CD1c-positive myeloid dendritic cell (primary cell): ENCODE measurements at regions not wholly inside any gene's neighbourhood (a gene's known extent, or its start where the extent isn't known, plus 50 kb on each side); places are given as distances from the start of the nearest gene placed in this dataset.

Experiments
- DNase-seq: peaks from one replicate; pipeline ENCODE4 v3.0.0-alpha.2; 2016; ENCODE audit errors: extremely low spot score

DNA sequence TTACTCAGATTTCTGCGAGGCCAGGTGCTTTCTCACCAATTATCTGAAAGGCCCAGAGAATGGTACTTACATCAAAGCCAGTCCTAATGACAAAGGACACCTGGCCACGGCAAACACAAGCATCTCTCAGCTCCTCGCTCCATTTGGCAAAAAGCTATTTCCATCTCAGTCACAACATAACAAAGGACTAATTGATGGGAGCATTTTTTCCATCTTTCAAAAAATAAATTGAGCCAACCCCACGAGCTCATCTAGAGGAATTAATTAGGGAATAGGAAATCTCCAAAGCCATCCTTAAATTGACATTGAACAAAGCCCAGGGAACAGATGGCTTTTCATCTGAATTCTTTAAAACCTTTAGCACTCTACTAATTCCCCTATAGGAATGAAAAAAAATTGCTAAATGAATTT lies 236.7 kb downstream of the HAO1 start:
- no peak for DNase-seq

DNA sequence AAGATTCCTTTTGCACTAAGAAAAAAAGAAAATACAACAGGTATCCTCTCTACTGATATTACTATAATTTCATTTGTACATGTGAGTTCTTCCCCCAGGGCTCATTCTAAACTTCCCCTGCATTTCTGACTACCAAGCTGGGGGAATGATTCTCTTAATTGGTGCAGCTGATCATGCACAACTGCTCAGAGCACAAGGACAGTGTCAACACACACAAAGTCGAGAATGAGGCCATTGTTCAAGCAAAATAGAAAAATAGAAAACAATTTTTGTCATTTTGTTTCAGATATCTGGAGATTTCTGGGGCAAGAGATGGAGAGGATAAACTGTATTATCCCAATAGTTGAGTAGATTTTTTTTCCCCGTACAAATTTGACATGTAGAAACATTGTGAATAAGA lies 236.3 kb downstream of the HAO1 start:
- no peak for DNase-seq

DNA sequence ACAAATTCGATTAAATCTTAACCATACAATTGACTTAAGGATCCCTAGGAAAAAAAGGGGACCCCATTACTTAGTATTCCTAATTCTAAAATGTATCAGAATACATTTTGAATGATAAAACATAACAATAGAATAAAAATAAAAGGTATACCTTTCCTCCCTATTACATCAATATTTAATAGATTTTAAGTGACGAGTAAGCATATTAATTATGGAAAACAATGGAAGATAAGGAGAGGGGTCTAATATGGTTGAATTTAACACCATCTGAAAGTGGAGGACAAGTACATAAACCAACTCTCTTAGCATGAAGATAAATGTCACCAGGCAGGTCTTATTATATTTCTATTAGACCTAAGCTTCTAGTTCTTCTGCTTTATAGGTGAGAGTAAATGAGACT lies 232.1 kb downstream of the HAO1 start:
- DNase-seq = no peak

DNA sequence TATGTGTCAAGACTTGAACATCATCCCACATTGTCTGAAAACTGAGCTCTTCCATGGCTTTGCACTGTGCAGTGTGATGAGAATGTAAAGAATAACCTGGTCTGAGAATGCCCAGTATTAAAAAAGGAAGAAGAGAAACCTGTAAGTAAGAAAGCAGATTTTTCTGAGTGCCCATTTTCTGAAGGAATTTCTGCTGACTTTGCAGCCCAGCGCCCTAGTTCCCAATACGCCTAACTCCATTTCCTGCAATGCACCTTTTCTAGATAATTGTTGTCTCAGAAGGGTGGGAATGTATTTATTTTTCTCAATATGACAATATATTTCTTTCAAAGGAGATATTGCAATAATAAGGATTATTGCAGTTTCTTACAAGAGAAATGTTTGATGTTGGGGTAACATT lies 231.5 kb downstream of the HAO1 start:
- DNase-seq = no peak

DNA sequence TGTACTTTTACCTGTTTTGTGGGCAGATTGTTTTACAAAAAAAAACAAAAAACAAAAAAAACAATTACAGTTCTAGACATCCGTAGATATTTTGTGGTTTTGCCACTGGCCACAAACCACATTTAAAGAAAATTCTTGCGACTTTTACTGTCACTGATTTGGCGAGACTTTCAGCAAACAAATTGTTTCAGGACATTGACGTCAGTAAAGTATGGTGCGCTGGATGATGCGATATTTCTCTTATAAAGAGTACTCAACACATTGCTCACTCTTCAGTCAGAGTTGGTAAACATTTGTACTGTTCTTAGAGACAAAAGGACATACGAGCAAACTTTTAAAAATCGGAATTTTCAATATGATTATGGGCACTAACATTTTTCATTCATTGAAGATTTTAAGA lies 229.8 kb downstream of the HAO1 start:
- no peak for DNase-seq

DNA sequence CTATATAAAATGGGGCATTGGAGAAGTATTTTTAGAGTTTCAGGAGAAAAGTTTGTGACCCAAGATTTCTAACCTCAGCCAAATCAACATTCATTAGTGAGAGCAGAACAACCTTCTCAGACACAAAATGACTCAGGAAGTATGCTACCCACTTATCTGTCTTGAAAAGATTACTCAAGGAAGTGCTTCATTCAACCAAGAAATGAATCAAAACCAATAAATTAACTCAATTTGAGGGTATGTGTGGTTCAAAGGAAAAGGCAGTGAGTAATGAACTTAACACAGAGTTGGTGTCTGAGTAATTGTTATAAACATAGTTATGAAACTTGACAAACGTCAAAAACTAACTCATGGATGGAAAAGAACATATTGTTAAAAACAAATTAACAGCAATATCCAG lies 227.6 kb downstream of the HAO1 start:
- no peak for DNase-seq

DNA sequence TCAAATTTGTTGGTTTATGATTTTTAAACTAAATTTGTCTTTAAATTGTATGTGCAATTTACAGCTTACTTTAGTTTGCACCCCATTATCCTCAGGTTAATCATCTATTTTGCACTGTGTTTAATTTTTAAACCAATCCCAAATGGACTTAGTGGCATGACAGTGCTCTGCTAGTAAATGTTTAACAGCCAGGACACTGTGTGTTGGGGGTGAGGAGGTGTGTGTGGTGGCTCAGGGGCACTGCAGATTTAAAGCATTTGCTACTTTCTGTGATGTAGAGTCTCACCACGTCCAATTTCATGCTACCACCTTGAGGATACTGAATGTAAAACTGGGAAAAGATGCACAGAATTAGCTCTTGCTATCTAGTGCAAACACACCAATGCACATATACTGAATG lies 225.7 kb downstream of the HAO1 start:
- DNase-seq = no peak

DNA sequence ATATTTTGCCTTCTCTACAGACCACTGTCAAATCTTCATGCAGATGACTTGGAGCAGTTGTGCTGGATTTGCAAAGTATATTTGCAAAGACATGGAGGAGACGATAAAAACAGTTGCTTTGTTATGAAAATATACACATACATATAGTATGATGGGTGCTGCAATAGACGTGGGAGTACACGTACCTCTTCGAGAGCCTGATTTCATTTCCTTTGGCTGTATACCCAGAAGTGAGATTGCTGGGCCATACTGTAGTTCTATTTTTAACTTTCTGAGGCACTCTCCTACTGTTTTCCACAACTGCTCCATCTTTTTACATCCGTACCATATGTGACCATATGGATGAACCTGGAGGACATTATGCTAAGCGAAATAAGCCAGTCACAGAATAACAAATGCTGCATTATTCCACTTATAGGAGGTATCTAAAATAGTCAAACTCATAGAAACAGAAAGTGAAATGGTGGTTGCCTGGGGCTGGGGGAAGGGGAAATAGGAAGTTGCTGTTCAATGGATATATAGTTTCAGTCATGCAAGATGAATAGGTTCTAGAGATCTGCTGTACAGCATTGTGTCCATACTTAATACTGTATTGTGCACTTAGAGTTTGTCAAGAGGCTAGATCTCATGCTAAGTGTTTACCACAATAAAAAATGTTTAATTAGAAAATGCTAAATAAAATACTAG lies 223.8 kb downstream of the HAO1 start:
- no peak for DNase-seq

DNA sequence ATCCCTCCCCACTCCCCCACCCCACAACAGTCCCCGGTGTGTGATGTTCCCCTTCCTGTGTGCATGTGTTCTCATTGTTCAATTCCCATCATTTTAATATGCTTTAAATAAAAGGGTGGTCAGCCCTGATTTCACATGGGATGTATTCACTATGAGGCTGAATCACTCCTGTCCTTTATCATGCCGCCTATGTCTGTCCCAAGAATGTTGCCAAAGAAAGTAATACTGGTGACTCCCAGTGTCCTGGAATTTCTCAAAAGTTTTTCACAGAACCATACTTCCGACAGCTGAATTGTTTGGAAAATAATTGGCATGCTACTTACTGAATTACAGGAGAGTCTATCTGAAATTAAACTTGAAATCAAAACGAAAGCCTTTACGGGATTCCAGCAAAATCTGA lies 217.7 kb downstream of the HAO1 start:
- DNase-seq = no peak

DNA sequence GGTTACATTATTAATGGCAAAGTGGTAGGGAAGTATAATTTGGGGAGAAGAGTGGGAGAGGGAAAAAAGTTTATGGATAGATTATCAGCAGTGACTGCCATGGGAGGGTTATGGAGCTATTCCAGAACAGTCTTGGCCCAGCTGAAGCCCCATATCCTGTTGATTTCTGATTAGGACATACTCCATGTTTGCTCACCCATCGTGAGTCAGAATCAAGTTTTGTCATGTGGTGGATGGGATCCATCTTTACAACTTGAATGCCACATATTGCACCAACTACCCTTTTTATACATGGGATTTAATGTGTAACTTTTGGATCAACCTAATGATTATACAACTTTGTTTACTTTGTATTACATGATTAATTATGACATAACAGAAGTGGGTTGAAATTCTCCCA lies 217.0 kb downstream of the HAO1 start:
- DNase-seq = no peak

DNA sequence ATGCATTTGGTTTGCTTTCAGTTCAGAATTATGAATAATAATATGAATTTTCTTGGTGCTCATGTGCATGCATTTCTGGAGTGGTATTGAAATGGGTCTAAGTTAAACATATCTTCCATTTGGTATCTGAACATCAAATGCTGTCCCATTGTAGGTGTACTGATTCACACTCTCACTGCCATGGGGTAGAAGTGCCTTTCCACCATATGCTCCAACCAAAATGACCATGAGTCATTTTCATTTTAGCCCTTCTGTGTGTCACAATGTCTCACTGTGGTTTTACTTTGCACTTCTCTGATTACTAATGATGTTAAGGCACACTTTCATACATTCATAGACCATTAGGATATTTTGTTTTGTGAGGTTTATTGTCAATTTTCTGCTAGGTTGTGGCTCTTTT lies 211.9 kb downstream of the HAO1 start:
- DNase-seq = no peak

DNA sequence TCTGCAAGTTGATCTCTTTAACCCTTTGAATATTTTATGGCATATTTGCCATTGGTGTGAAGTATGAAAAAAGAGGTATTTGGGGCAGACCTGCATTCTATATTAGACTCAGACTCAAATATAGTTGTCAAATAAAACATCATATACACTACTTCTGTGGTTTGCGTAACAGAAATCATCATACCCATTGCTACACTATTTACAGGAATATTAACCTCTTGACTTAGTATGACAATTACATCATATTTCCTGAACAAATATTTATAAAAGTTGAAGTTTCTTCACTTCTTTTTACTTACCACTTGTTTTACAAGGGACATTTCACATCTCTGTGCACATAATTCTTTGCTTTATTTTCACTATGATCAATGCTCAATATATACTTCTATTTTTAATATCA lies 206.0 kb downstream of the HAO1 start:
- DNase-seq = no peak

DNA sequence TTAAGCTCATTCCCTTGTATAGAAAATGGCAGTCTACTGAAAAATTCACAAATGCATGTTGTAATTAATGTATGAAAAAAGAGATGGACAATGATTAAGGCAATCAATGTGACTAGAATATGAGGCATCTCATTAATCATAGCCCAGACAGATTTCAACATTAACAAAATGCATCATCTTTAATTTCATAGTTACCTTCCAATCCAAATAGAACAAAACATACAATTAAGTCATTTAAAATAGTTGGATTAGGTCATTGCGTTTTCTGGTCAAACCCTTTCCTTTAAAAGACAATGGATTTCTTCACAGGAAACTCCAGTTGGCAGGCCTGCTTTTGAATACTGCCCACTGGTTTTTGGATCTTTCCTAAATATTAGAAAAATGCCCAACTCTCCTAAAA lies 203.9 kb downstream of the HAO1 start:
- no peak for DNase-seq

DNA sequence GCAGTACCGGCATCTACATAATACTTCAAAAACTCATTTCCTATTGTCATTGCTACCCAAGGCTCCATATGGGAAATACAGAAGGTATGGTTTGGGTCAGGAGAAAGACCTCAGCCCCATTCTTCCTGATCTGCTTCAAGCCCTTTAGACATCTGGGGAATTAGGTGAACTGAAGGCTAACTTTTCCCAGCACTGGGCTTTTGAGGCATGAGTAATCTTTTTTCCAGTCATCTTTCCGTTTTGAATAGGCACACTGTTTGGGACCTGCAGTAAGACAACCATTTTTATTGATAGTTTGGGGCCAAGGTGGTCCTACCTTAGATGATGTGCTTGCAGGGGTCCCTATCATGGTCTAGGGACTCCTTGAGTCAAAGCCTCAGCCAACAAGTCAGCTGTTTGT lies 198.4 kb downstream of the HAO1 start:
- no peak for DNase-seq

DNA sequence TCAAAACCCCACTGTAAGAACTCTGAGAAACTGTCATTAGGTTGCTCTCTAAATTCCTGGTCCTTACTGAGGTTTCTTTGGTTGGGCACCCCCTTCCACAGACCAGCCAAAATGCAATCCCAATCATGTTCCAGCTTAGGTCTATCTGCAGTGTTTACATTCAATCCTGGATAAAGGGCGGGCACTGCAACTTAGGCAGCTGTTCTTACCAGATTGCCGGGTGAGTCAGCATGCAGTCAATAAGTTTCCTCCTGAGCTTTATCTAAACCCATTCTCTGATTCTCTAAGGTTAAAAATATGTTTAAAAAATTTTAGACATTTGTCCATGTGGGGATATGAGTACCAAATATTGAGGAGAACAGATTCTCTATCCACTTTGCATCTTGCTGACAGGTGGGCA lies 197.8 kb downstream of the HAO1 start:
- DNase-seq = no peak

DNA sequence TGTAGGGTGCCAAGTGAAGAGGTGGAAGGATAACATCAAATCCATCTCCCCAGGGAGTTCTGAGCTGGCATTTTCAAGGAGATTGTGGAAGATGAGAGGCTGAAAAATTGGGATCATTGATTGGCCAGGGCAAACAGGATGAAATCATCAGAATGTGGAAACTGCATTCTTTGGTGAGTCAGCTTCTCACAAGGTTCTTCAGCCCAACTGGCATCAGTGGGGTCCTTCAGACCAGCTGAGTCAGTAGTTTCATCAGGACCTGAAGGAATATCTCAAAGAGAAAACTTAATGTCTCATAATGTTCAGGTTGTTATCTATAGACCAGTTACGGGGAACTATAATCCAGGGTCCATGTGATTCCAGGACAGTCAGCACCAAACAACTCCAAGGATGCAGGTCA lies 195.8 kb downstream of the HAO1 start:
- DNase-seq = no peak

DNA sequence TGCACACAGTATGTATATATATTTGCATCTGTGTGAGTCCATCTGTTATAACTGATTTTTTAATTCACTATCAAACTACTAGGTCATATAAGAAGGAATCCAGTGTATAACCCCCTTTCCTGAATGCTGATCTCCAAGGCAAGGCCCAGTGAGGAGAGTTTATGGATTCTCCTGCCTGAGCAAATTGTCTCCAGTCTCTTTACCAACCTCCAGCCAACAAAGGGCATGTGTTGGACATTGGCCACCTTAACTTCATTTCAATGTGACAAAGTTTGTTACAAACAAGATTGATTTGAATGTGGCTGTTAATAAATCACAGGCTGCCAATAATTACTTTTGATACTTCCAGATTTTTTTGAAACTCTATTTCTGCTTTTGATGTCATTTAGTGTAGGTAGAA lies 191.6 kb downstream of the HAO1 start:
- DNase-seq = no peak

DNA sequence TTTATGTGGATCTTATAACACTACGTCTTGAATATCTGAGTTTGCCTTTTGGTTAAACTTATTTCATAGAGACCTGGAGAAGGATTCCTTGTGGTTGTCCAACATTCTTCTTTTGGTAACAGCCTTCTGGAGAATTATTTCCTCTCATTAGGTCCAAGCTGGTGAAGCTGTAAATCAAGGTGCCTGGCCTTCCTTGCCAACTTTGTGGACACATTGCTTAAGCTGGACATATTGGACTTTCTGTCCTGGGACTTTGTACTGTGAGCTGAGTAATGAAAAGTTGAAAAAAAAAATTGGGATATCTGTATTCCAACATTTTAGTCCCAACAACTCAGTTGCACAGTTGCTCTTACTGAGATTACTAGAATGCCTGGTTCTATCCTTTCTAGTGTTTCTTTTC lies 186.2 kb downstream of the HAO1 start:
- no peak for DNase-seq

DNA sequence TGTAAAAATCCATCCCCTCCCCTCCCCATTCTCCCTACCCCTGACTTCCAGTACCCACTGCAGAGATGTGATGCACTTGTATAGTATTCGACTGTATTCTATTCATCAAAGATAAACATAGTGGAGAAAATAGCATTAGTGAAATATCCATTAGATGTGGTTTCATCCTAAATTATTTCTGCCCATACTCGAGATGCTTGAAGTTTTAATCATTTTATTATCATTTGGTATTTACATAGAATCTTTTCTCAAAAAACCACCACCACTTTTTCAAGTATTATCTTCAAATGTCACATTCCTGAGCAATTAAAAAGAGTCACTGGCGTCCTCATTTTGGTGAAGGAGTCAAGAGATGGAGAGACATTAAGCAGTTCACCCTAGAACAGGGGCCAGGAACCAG lies 181.9 kb downstream of the HAO1 start:
- no peak for DNase-seq

DNA sequence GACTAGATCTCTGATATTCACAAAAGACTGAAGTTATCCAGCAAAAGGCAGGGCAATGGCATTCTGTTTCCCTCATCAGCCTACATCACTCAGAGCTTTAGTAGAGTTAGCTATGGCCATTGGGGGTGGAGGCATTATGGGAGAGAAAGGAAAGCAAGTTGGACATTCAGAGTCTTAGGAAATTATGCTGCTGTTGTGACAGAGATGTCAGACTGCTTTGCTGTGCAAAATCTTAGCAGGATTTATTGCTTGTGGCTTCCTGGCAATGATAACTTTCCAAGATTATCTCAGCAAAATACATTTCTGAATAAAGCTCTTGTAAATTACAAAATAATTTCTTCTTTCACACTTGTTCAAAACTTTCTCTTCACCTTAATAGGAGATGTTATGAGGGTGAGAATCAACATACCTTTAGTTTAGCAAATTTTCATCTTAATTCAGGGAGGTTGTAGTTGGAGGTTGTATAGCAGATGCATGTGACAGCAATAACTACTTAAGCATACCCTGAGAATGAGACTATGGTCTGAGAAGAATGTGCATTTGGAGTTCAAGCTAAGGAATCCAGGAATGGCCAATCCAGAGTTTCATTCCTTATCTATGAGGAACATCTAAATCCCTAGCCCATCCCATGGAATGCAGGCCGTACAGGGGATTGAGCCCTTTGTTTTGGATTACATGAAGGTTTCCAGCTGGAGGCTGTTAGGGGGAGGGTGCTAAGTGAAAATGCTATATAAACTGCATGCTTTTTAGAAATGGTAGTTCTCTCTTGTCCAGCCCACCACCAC lies 179.8 kb downstream of the HAO1 start:
- DNase-seq = no peak

DNA sequence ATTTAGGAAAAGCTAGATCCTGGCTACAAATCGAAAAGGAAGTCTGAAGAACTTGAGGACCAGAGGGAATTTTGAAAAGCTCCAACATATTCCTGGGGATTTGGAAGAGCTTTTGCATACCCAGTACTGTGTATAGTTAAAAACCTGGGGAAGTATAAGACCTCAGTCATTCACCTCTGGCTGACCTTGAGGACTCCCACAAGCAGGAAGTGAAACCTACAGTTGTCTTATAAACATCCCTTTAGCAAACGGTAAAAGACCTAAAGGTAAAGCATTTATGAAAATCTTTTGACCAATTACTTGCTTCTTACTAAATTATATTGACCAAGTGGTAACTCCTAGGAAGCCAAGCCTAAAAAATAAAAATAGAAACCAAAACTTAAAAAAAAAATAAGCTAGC lies 175.0 kb downstream of the HAO1 start:
- DNase-seq = no peak

DNA sequence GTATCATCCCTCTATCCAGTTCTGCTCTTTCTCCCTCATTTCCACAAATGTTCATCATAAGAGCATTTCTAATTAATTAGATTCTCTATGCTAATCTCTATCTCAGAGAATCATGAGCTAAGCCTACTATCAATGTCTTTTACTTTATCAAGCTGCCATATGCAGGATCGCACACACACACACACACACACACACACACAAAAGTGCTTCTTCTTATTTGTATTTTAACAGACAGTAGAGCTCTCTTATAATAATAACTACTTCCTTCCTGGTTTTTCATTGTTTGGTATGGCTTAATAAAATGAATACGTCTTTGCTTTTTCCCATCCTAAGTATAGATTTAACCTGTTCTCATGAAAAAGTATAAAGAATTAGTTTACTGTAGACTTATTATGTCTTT lies 170.2 kb downstream of the HAO1 start:
- no peak for DNase-seq

DNA sequence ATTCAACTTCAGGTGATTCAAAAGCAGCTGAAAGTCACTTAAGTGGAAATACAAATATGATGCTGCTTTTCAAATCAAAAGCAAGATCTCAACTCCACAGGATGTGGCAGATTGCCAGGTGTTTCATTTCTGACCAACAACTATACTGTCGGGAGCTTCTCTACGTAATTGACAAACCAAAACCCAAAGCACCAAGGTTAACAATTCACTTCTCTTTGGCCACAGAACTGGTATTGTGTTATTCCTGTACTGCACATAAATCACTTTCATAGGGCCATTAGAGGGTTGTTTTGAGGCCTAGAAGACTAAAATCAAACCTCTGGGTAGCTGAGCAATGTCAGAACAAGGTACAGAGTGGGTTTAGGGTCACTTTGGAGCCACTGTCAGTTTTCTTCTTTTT lies 169.7 kb downstream of the HAO1 start:
- no peak for DNase-seq

DNA sequence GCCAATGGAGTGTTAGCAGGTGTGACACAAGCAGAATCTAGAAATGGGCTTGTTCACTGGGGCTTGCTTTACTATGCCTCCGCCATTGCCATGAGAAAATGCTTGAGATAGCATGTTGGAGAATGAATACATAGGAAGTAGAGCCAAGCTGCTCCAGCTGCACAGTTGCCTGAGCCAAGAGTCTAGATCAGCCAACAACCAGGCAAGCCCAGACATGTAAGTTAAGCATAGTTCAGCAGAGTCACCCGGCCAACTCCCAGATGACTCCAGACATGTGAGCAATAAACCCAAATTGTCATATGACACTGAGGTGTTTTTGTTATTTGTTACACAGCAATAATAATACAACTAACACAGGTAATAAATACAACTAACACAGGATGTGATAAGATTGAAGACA lies 167.9 kb downstream of the HAO1 start:
- DNase-seq = no peak
